Small intestine (tissue), 7 donors: ENCODE measurements at regions not wholly inside any gene's neighbourhood (a gene's known extent, or its start where the extent isn't known, plus 50 kb on each side); places are given as distances from the start of the nearest gene placed in this dataset.
"Not testable (repeated sequence)": the region's sequence is repeated elsewhere in the genome, so short reads cannot be mapped to it uniquely, and the experiment has no call there.

Experiments used
- DNase-seq, 2 donors: peaks; one replicate each; pipeline versions ENCODE4 v3.0.0 to v3.0.0-alpha.2; 2013
- FAIRE-seq: peaks from 2 replicates; lab custom pipeline; 2012; peaks lifted over from hg19 to GRCh38; lab: Jason Lieb, UNC
- H3K27ac ChIP-seq, 3 donors: one replicate each; pipeline ENCODE4 v1.5.1; 2013; ENCODE audit warnings: low read length in 2 of 3, mild to moderate bottlenecking in 2 of 3, control low read depth in 1 of 3, inconsistent platforms in 1 of 3, low read depth in 1 of 3, moderate library complexity in 1 of 3
- H3K27me3 ChIP-seq, 3 donors: one replicate each; pipeline ENCODE4 v1.6.1; 2013; ENCODE audit warnings: low read length in 3 of 3, inconsistent platforms in 1 of 3; ENCODE audit not compliant: control insufficient read depth in 3 of 3, insufficient read depth in 3 of 3
- H3K36me3 ChIP-seq, 3 donors: one replicate each; pipeline ENCODE4 v1.6.1; 2013; ENCODE audit warnings: low read length in 3 of 3, inconsistent platforms in 1 of 3, low read depth in 1 of 3, mild to moderate bottlenecking in 1 of 3, moderate library complexity in 1 of 3; ENCODE audit not compliant: control insufficient read depth in 3 of 3, insufficient read depth in 2 of 3
- H3K4me1 ChIP-seq, 3 donors: one replicate each; pipeline ENCODE4 v1.6.1; 2013; ENCODE audit warnings: low read length in 2 of 3, inconsistent platforms in 1 of 3, low read depth in 1 of 3, mild to moderate bottlenecking in 1 of 3, moderate library complexity in 1 of 3; ENCODE audit not compliant: control insufficient read depth in 3 of 3, insufficient read depth in 2 of 3
- H3K4me3 ChIP-seq, 3 donors: one replicate each; pipeline ENCODE4 v1.5.1; 2013; ENCODE audit warnings: low read length in 3 of 3, control low read depth in 1 of 3, inconsistent platforms in 1 of 3, low read depth in 1 of 3, mild to moderate bottlenecking in 1 of 3, moderate library complexity in 1 of 3
- H3K9me3 ChIP-seq, 2 donors: one replicate each; pipeline ENCODE4 v1.6.1; 2013; ENCODE audit warnings: low read depth in 1 of 2, low read length in 1 of 2; ENCODE audit not compliant: control insufficient read depth in 2 of 2, insufficient read depth in 1 of 2
- WGBS, 3 donors: extraction: QIAGEN DNeasy Blood & Tissue Kit; methylation state at CpG; one replicate each; pipeline ENCODE4 v1.1.7; 2013; 5-methylcytosine and 5-hydroxymethylcytosine counted together
- donor health status: healthy with polysubstance abuse.
- donor health status: control.
- donor health status: control.
- donor health status: Bipolar disorder and iron deficiency.
- donor health status: healthy.

DNA sequence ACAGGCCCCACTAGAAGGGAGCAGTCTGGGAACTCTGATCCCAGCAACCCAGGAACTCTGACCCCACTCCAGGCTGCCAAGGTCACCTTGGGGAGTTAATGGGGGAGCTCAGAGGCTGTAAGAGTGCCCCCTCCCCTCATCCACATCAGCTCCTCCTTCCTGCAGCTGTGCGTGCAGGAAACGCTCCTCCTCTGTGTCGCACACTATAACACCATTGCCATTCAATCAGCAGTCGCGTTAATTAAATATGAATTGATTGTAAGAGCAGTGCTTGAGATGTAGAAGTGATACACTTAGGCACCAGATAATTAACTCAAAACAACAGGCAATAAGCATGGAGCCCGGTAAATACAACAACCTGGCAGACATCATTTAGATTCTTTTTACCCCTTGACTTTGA is 205.7 kb downstream of the MATN1 start:
- H3K9me3 ChIP-seq, H3K4me3 ChIP-seq, H3K27ac ChIP-seq, H3K4me1 ChIP-seq, H3K36me3 ChIP-seq, FAIRE-seq, DNase-seq, H3K27me3 ChIP-seq: not testable (repeated sequence)
- 74 to 78% (median 76%) methylated on average over 6 of the region's 6 CpGs for WGBS, 3 donors

DNA sequence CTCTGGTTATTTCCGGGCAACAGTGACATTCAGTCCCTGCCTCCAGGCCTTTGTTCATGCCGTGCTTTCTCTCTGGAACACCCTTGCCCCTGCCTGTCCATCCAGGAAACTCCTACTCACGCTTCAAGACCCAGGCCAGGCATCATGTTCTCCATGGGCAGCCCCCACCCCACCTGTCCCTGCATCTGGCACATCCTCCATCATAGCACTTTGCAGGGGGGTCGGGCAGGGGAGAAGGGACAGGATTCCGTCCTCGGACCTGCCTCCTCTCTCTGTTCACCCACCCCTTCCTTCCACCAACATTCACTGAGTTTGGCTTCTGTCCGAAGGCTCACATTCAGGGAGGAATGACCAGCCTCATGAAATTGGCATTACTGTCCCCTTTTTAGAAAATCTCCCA is 206.1 kb downstream of the MATN1 start:
- H3K27me3 ChIP-seq, H3K9me3 ChIP-seq, H3K36me3 ChIP-seq, DNase-seq, H3K4me3 ChIP-seq, FAIRE-seq, H3K27ac ChIP-seq, H3K4me1 ChIP-seq: not testable (repeated sequence)
- 76 to 83% (median 80%) methylated on average over 5 to 7 of the region's 7 CpGs for WGBS, 3 donors

DNA sequence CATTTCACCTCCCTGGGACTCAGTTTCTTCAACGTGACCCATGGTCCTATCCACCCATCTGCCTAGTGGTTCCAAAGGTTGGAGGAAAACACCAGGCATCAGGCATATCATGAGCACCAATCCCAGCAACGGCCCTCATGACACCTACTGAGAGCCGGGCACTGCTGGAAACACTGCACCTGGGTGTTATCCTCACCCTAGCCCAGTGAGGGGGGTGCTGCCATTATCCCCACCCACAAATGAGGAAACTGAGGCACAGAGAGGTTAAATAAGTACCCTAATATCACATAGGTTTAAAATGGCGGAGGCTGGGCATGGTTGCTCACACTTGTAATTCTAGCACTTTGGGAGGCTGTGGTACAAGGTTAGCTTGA is 206.9 kb downstream of the MATN1 start:
- Histone ChIP-seq H3K4me3 (no peak overlapping the region), H3K27ac (no peak overlapping the region), H3K9me3 (no peaks in the 10 kb centered on the region), H3K27me3 (no peaks in the 10 kb centered on the region), H3K4me1 (no peaks in the 10 kb centered on the region), H3K36me3 (no peaks in the 10 kb centered on the region)
- 67 to 80% (median 78%) methylated on average over 4 of the region's 4 CpGs for WGBS, 3 donors
- FAIRE-seq = no peak
- DNase-seq = no peak

DNA sequence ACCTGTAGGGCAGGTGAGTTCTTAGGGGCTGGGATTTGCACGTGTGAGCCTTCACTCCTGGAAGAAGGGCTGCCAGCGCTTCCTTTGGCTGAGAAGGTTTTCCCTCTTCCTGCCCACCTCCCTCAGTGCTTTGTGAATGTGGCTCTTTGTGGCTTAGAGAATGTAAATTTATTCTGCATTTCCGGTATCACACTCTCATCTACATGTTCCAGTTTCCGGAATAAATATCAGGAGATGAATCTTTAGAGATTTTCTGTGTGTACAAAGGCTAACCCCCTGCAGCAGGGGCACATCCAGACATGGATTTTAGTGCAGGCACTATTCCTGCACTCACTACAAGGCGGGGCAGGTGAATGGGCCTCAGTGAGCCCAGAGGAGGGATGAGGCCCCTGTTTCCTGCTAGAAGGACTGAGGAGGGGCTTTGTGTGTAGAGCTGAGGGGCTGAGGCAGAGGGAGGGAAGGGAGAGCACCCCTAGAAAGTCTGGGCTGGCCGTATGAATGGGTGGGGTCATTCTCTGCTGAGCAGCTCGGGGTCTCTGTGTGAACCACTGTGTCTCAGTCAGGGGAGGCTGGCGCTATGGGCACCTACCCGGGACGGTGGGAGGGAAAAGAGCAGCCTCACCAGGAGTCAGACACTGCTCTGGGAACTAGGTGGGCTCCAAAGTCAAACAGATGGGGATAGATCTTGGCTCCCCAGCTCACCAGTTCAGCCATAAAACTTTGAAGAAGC is 207.5 kb downstream of the MATN1 start:
- 65 to 72% (median 70%) methylated on average over 10 of the region's 10 CpGs for WGBS, 3 donors

DNA sequence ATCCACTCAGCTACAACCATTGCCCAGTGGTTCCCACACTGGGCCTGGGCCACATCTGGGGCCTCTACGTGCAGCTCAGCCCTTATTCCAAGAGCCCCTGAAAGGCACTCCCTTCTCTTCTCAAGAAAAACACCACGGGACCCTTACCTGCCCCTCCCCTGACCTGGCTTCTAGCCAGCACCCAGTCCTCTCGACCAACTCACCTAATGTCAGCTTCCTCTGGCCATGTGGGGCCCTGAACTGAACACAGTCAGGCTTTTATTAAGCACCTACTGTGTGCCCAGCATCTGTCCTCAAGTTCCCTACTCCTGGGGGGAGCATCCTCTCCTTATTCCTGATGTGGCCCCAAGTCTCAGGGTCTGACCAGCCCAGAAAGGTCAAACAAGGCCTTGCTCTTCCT is 208.4 kb downstream of the MATN1 start:
- H3K9me3 ChIP-seq = no peaks in the 10 kb centered on the region
- DNase-seq (no peak), FAIRE-seq (no peak)
- WGBS, 3 donors = 26 to 61% (median 31%) methylated on average over 3 of the region's 3 CpGs
- no peaks in the 10 kb centered on the region for H3K27me3 ChIP-seq
- no peak overlapping the region for H3K4me3 ChIP-seq
- no peaks in the 10 kb centered on the region for H3K36me3 ChIP-seq
- H3K27ac ChIP-seq = no peak overlapping the region
- no peaks in the 10 kb centered on the region for H3K4me1 ChIP-seq

More for the DNA sequence above, 207.5 kb downstream of the MATN1 start:
- DNase-seq (no peak), FAIRE-seq (no peak)
- H3K27ac ChIP-seq = no peak overlapping the region
- no peaks in the 10 kb centered on the region for H3K27me3 ChIP-seq
- H3K9me3 ChIP-seq = no peaks in the 10 kb centered on the region
- no peaks in the 10 kb centered on the region for H3K4me1 ChIP-seq
- H3K4me3 ChIP-seq = no peak overlapping the region
- H3K36me3 ChIP-seq = no peaks in the 10 kb centered on the region

DNA sequence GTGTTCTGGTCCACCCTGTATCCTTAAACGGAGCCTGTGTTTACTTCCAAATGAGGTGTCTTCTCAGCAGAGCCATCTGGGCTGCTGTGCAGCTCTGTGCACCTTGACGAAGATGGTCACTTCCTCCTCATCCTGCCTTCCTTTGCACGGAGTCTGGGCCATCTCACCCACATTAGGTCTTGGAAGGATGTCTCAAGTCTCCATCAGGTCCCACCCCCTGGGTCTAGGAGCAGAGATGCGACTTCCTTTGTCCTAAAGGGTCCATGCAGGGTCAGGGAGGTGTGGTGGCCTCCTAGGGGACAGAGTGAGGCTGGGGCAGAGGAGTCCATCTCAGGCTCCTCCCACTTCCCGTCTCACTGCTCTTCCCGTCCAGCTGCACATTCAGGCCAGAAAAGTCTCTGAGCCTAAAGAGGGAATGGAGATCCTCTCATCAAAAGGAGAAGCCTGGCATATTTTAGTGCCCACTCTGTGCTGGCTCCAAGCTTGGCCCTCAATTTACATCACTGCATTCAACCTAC is 209.2 kb downstream of the MATN1 start:
- Histone ChIP-seq H3K4me1 (no peaks in the 10 kb centered on the region), H3K27ac (no peak overlapping the region), H3K27me3 (no peaks in the 10 kb centered on the region), H3K9me3 (no peaks in the 10 kb centered on the region), H3K36me3 (no peaks in the 10 kb centered on the region), H3K4me3 (no peak overlapping the region)
- FAIRE-seq = no peak
- DNase-seq = no peak
- 24 to 32% (median 30%) methylated on average over 6 of the region's 6 CpGs for WGBS, 3 donors

DNA sequence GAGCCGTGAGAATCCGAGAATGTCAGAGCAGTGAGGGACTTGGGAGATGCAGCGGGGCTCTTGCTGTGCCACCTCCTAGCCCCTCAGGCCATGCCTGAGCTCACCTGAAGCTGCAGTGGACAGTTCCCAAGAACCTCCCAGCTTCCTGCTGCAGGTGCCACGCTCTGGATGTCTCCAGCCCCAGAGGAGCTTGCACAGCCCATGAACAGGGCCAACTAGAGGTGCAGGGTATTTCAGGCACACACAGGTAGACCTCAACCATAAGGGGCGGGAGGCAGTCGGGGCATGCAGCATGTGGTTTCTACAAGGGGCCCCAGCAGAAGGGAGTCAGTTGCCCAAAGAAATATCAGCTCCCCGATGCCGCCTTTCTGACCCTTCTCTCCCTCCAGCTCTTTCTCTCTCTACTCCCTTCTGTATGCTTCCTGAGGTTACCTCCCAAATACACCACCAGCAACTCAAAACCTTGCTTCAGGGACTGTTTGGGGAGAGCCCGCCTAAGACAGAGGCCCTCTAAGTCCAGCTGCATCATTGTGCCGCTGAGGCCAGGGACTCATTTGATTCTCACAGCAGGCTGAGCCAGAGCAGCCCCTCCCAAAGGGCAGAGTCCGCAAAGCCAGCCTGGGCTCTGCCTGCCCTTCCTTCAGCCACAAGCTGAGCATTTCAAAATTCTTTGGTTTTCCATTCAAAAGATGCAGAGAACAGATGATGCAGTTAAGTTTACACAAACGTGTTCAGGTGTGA is 209.8 kb downstream of the MATN1 start:
- no peaks in the 10 kb centered on the region for H3K36me3 ChIP-seq
- H3K4me1 ChIP-seq = no peaks in the 10 kb centered on the region
- FAIRE-seq = no peak
- H3K27ac ChIP-seq = no peak overlapping the region
- no peaks in the 10 kb centered on the region for H3K27me3 ChIP-seq
- DNase-seq = peak; percentile 22 to 36
- WGBS, 3 donors = 41 to 61% (median 51%) methylated on average over 12 of the region's 12 CpGs
- H3K9me3 ChIP-seq = no peaks in the 10 kb centered on the region
- no peak overlapping the region for H3K4me3 ChIP-seq

DNA sequence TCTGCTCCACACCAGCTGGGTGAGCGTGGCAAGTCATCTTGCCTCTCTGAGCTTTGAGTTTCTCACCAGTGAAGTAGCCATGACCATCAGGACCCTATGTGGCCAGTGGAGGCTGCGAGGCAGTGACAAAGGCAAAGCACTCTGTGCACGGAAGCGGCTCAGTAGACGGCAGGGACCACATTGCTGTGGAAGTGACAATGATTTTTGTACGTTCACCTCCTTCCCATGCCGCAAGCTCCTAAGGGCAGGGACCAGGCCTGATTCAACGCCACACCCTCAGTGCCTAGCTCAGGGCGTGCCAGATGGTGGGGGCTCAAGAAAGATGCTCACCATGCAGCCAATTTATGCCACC is 210.5 kb downstream of the MATN1 start:
- Histone ChIP-seq H3K4me1 (no peaks in the 10 kb centered on the region), H3K27me3 (no peaks in the 10 kb centered on the region), H3K4me3 (no peak overlapping the region), H3K9me3 (no peaks in the 10 kb centered on the region), H3K36me3 (no peaks in the 10 kb centered on the region), H3K27ac (no peak overlapping the region)
- 82 to 88% (median 85%) methylated on average over 9 of the region's 9 CpGs for WGBS, 3 donors
- DNase-seq = no peak
- FAIRE-seq = no peak
